ENCODE measurements at regions not wholly inside any gene's neighbourhood (a gene's known extent, or its start where the extent isn't known, plus 50 kb on each side); places are given as distances from the start of the nearest gene placed in this dataset.

DNA sequence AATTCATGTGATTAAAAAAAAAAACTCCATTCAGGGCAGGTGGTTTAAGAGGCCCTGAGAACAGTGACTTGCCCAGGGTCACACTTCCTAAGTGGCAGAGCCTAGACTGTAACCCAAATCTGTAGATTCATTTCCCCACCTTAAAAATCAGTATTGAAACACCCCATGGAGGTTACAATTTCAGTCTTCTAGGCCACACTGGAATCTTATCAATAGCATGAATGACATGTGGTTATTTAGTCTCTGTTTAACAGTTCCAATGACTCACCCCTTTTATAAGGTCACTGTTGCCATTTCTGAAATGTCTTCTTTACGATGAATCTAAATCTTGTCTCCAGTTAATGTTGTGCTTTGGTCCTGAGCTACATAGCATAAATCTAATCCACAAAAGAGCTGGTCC is 262.3 kb upstream of the GRIP1 start:
- Histone ChIP-seq H3K36me3 (no peaks in the 10 kb centered on the region), H3K4me3 (no peak overlapping the region), H3K27ac (no peak overlapping the region), H3K27me3 (no peaks in the 10 kb centered on the region), H3K9me3 (no peaks in the 10 kb centered on the region), H3K4me1 (peaks cover 0 to 11% (median 9%) of the 10 kb centered on the region in 4 donors)
- DNase-seq = no peak
- TF ChIP-seq, protein P1, sequence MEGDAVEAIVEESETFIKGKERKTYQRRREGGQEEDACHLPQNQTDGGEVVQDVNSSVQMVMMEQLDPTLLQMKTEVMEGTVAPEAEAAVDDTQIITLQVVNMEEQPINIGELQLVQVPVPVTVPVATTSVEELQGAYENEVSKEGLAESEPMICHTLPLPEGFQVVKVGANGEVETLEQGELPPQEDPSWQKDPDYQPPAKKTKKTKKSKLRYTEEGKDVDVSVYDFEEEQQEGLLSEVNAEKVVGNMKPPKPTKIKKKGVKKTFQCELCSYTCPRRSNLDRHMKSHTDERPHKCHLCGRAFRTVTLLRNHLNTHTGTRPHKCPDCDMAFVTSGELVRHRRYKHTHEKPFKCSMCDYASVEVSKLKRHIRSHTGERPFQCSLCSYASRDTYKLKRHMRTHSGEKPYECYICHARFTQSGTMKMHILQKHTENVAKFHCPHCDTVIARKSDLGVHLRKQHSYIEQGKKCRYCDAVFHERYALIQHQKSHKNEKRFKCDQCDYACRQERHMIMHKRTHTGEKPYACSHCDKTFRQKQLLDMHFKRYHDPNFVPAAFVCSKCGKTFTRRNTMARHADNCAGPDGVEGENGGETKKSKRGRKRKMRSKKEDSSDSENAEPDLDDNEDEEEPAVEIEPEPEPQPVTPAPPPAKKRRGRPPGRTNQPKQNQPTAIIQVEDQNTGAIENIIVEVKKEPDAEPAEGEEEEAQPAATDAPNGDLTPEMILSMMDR (IDR thresholded peaks at IDR 0.05) = no peak
- TF ChIP-seq EP300 (IDR thresholded peaks at IDR 0.05) (no peak), POLR2AphosphoS5 (IDR thresholded peaks at IDR 0.05) (no peak), POLR2A (IDR thresholded peaks at IDR 0.05) (no peak)
- 62 to 74% methylated on average over 1 of the region's 1 CpG for WGBS, 2 donors
- intact Hi-C loops (cut with DNase I) = no loop called here

DNA sequence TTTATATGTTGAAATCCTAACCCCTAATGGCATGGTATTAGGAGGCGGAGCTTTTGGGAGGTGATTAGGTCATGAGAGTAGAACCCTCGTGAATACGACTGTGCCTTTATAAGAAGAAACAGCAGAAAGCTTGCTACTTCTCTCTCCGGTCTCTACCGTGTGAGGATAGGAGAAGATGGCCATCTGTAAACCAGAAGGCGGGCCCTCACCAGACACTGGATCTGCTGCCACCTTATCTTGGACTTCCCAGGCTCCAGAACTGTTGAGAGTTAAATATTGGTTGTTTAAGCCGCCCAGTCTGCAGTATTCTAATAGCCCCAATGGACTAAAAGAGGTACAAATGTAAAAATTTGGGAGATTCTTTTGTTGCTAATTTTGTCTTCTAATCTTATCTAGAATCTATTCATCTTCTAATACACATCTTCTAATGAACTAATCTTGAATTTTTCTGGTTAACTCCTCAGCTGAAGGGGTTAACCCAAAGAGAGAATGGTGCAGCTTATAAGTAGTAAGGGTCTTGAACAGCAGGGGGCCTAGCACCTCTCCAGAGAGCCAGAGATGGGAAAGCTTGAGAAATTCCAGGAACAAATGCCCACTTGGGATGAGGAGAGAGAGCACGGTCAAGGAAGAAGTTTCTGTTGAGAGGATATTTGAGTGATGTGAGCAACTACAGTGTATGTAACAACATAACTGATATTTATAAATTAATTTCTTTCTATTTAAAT is 264.0 kb upstream of the GRIP1 start:
- no peak for TF ChIP-seq EP300 (IDR thresholded peaks at IDR 0.05)
- TF ChIP-seq, protein P1 (IDR thresholded peaks at IDR 0.05) = no peak
- no peak for TF ChIP-seq POLR2AphosphoS5 (IDR thresholded peaks at IDR 0.05)
- no peak for TF ChIP-seq POLR2A (IDR thresholded peaks at IDR 0.05)
- Histone ChIP-seq H3K27me3 (no peaks in the 10 kb centered on the region), H3K27ac (no peak overlapping the region), H3K36me3 (no peaks in the 10 kb centered on the region), H3K4me1 (peaks cover 0 to 11% (median 9%) of the 10 kb centered on the region in 4 donors), H3K4me3 (no peak overlapping the region), H3K9me3 (no peaks in the 10 kb centered on the region)
- WGBS, 2 donors = 81 to 93% methylated on average over 8 of the region's 8 CpGs
- intact Hi-C loops (cut with DNase I) = no loop called here
- DNase-seq = no peak

DNA sequence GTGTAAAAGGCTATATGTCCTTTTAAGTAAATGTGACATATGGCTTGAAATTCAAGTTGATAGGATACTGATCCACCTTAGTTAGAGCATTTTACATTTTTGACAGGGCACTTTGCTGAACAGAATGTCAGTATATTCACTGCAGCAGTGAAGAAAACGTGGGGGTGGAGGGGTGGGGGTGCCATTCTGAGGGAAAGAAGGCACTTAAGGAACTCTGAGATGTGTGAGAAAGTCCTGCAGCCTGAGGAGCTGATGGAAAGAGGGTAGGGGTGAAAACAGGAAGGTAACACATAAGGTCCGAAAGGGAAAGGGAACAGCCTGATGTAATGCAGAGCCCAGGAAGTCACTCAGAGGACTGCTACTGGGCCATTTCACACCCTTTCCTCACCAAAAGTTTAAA is 265.5 kb upstream of the GRIP1 start:
- peaks cover 0 to 11% (median 9%) of the 10 kb centered on the region in 4 donors for H3K4me1 ChIP-seq
- no peaks in the 10 kb centered on the region for H3K27me3 ChIP-seq
- H3K9me3 ChIP-seq = no peaks in the 10 kb centered on the region
- intact Hi-C loops (cut with DNase I) = no loop called here
- H3K4me3 ChIP-seq = no peak overlapping the region
- TF ChIP-seq POLR2A (IDR thresholded peaks at IDR 0.05) (no peak), EP300 (IDR thresholded peaks at IDR 0.05) (no peak), POLR2AphosphoS5 (IDR thresholded peaks at IDR 0.05) (no peak)
- TF ChIP-seq, protein P1 (IDR thresholded peaks at IDR 0.05) = no peak
- no peak overlapping the region for H3K27ac ChIP-seq
- H3K36me3 ChIP-seq = no peaks in the 10 kb centered on the region
- no peak for DNase-seq
- 27 to 56% methylated on average over 2 of the region's 2 CpGs for WGBS, 2 donors

DNA sequence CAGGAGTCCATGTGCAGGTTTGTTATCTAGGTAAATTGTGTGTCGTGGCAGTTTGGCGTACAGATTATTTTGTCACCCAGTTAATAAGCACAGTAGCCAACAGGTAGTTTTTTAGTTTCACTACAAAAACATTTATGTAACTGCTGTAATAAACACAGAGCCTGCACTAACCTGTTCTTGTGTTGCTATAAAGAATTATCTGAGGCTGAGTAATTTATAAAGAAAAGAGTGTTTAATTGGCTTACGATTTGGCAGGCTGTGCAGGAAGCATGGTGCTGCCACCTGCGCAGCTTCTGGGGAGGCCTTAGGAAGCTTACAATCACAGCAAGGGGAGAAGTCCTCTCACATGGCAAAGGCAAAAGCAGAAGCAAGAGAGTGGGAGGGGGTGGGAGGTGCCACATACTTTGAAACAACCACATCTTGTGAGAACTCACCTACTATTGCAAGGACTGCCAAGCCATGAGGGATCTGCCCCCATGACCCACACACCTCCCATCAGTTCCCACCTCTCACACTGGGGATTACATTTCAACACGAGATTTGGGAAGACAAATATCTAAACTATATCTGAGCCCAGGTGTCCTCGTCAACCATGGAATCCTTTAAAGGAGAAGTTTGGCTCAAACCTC is 266.4 kb upstream of the GRIP1 start:
- H3K4me3 ChIP-seq = no peak overlapping the region
- DNase-seq = no peak
- H3K36me3 ChIP-seq = no peaks in the 10 kb centered on the region
- 37 to 78% methylated on average over 6 of the region's 6 CpGs for WGBS, 2 donors
- TF ChIP-seq EP300 (IDR thresholded peaks at IDR 0.05) (no peak), POLR2A (IDR thresholded peaks at IDR 0.05) (no peak), POLR2AphosphoS5 (IDR thresholded peaks at IDR 0.05) (no peak)
- TF ChIP-seq, protein P1 (IDR thresholded peaks at IDR 0.05) = no peak
- peaks cover 0 to 11% (median 9%) of the 10 kb centered on the region in 4 donors for H3K4me1 ChIP-seq
- no peaks in the 10 kb centered on the region for H3K27me3 ChIP-seq
- H3K9me3 ChIP-seq = no peaks in the 10 kb centered on the region
- intact Hi-C loops (cut with DNase I) = no loop called here
- no peak overlapping the region for H3K27ac ChIP-seq
